HG03378 (cell line): ENCODE measurements at regions not wholly inside any gene's neighbourhood (a gene's known extent, or its start where the extent isn't known, plus 50 kb on each side); places are given as distances from the start of the nearest gene placed in this dataset.

Experiments
- ATAC-seq: cut with Tn5 transposase; IDR thresholded peaks from one replicate; pipeline ENCODE4 v1.9.1; 2021; ENCODE audit warnings: mild to moderate bottlenecking, moderate library complexity; ENCODE audit not compliant: unreplicated experiment

DNA sequence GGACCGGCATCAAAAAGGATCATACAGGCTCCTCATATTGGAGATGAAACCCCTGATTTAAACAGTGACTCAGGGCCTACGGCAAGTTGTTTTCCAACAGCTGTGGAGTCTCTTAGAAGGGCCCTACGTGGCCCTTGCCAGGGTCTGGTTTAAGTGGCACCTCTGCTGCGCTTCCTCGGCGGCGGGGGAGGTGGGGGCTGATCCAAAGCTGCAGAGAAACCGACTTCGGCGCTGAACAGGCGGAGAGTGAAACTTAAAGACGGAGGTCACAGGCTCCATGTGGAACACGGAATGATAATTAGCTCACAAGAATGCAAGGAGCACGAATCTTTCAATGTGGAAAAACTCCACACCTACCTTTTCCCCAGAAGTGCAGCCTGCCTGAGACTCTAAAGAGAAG is 477.9 kb downstream of the TCERG1L start:
- no peak for ATAC-seq

DNA sequence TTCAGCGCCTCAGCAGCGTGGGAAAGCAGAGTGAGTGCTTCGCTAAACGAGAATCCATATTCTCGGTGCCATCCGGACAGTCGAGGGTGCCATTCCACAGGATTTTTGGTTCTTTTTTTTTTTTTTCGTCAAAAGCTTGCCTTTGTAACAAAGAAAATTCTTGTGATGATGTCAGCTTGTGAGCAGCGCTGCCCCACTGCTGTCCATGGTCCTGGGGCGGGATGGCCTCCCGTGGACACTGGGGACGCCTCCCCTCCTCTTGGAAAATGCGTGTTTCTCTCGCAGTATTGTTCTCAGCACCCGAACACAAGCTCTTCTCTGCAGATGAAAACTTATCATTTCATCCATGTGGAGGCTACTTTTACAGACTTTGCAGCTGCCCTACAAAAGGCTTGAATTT is 477.4 kb downstream of the TCERG1L start:
- ATAC-seq: no peak

DNA sequence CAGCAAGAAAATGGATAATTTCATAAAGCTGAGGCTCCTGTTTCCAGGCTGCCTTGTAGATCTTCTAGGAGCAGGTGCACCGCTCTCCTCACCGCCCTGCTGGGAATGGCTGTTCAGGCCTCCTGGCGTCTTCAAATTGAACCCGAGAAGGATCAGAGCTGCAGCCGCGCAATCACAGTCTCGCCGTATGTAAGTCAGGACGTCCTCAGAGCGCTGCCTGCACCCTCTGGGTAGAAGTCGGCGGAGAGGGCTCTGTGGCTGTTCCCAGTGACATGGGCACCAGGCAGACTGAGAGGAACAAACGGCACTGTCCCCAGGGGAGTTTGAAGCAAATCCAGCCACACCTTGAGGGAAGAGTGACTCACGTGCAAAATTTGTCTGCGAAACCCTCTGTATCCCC is 476.9 kb downstream of the TCERG1L start:
- no peak for ATAC-seq

DNA sequence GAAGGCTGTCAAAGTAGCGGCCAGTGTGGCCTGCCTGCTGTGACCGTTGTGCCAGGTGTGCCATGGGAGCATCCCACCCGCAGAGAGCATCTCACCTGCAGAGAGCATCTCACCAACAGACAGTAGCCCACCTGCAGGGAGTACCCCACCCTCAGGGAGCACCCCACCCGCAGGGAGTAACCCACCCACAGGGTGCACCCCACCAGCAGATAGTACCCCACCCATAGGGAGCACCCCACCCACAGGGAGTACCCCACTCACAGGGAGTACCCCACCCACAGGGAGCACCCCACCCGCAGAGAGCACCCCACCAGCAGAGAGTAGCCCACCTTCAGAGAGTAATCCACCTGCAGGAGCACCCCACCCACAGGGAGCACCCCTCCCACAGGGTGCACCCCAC is 476.5 kb downstream of the TCERG1L start:
- ATAC-seq: no peak

DNA sequence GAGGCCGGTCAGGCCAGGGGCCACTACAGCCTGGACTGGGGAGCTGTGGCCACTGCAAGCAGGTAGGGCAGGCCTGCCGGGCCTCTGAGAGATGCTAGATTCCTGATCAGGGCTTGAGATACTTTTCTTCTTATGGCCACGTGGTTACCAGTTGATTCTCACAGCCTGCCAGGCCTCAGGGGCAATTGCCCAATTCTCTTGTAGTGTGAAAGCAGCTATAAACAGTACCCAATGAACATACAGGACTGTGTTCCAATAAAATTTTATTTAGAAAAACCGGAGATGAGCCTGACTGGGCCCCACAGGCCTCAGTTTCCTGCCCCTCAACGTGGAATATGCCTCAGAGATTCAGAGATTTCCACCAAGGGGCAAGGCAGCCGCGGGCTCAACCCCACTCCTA is 475.2 kb downstream of the TCERG1L start:
- ATAC-seq: no peak

DNA sequence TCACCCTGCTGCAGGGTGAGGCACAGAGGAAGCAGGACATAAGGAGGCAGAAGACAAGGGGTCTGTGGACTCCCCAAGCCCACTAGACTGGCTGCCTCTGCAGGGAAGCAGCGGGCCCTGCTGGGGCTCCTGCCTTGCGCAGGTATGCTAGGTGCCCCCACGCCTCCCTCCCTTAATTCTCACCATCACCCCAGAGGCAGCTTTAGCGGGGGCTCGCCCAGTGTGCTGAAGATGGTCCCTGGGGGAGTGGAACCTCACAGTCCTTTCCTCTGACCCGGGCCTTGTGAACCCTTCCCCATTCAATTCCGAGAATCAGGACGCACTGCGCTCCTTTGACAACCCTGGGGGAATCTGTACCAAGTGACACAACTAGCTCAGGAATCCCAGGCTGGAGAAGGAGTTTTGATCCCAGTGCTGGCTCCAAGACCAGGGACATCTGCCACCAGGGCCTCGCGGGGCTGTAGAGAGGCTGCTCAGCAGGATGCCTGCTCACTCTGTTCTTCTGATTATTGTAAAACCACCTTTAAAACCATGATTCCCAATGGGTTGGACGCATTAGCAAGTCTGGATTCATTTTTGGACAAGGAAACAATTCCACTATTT is 468.4 kb downstream of the TCERG1L start:
- no peak for ATAC-seq

DNA sequence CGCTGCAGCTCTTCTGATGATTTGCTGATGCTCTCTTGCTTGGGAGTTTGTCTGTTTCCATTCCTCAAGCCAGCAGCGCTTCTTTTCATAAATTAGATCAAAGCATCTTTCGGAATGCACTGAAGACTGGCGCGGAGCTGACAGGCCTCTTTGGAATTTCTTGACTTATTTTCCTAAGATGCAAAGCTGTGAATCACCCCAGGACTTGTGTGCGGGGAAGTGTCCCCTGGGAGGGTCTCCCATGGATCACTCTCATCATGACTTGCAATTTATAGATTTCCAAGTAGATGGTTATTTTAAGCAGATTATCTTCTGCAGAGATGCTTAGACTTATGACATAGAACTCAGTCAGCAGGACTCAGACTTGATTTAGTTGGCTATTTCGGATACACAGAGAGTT is 467.2 kb downstream of the TCERG1L start:
- no peak for ATAC-seq

DNA sequence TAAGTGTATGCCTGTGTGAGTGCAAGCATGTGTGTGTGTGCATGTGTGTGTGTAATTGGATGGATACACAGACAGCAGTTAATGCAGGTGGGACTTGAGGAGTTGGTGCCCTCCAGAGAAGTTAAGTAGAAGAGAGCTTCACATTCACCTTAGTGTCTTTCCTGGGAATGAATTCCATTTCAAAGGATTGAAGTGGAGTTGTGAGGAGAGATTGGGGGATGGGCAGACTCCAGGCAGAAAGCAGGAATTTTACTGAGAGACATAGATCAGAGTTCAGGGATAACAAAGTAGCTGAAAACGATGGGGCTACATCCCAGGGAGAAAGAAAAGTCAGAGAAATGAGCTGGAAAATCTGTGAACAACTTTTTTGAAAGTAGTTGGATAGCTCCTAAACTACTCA is 464.4 kb downstream of the TCERG1L start:
- ATAC-seq: no peak

DNA sequence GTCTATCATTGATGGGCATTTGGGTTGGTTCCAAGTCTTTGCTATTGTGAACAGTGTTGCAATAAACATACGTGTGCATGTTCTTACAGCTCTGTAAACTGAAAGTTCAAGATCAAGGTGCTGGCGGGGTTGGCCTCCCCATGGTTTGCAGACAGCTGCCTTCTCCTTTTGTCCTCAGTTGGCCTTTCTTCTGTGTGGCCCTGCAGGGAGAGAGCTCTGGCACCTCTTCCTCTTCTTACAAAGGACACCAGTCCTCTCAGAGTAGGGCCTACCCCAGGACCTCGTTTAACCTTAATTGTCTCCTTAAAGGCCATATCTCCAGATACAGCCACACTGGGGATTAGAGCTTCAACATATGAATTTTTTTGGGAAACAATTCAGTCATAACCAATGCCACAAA is 462.7 kb downstream of the TCERG1L start:
- ATAC-seq: no peak

DNA sequence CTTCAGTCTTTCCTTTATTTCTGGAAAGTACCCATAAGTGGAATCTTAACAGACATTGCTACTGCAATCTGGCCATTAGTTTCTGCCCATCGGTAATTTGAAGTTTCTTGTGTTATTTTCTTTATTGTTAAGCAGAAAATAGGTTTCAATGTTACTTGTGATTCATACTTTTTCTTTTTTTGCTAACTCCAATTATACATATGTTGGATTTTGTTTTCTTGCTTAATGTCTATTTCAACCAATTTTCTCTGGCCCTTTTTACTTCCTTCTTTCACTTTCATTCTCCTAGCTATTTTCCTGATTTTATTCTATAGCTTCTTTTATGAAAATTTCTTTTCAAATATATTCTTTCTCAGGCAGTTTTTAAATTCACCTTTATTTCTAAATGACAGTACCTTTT is 457.4 kb downstream of the TCERG1L start:
- ATAC-seq: no peak

DNA sequence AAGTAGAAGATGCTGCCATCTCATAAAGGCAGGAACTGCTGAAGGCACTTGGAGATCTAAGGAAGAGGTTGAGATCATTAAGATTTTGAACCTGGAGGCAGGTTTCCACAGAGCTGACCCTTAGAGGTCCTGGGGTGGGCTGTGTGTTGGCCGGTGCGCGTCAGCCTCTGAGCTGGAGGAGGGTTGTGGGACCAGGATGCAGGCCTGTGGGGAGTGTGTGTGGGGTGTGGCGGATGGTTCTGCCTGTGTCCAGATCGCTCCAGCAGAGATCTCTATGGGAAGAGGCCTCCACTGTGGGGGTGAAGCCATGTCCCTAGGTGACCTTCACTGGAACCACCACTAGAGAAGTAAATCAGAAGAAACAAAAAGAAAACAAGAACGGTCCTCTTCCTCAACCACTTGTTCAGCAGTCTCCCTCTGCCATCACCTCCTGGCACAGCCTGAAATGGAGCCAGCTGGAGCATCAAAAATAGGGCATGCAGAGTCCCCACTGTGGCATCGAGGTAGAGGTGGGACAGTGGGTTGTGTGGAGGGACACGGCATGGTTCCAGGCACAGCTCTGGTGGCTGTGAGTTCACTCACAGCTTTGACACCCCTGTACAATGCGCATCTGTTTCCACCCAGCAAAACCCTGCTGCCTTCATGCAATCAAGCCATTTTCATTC is 453.8 kb downstream of the TCERG1L start:
- no peak for ATAC-seq

DNA sequence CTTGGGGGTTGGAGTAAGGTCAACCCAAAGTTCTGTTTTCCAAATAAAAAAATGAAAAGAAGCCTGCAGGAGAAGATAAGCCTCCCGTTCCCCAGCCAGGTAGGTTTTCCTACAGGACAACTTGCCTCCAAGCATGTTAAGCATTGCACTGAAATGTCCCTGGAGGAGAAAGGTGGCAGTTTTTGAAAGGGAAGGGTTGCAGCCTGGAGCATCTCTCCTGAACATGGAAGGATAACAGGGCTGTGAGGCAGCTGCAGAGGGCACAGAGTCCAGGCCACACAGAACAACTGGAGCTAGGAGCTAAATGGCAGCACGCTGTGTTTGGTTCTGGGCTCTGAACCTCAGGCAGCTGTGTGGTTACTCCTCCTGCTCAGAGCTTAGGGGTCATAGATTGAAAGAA is 452.9 kb downstream of the TCERG1L start:
- no peak for ATAC-seq

DNA sequence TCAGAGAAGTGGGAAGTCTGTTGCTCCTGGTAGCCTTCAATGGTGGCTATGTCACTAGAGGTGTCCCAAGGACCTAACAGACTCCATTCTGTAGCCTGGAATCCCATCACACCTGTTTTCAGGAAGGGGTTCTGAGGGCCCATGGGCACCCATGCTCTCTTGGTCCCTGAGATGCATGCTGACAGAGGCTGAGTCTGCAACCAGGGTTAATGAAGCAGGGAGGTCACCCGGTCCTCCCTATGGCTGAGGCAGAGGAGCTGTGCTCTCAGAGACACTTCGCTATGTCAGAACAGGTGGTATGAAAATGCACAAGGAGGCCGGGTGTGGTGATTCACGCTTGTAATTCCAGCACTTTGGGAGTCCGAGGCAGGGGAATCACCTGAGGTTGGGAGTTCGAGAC is 452.1 kb downstream of the TCERG1L start:
- no peak for ATAC-seq

DNA sequence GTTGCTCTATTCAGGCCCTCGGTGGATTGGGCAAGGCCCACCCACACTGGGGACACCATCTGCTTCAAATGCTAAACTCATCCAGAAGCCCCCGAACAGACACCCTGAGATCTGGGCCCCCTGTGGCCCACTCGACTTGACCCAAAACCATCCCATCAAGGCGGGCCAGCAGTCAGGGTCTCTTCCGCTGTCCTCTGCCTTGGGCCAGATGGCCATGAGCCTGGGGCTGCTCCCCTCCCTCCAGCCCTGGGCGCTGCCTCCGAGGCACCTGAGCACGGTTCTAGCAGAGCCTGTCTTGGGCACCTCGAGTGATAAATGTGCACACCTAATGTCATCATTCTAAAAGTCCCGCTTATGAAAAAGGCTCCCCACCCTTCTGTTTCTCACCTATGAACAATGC is 449.4 kb downstream of the TCERG1L start:
- no peak for ATAC-seq

DNA sequence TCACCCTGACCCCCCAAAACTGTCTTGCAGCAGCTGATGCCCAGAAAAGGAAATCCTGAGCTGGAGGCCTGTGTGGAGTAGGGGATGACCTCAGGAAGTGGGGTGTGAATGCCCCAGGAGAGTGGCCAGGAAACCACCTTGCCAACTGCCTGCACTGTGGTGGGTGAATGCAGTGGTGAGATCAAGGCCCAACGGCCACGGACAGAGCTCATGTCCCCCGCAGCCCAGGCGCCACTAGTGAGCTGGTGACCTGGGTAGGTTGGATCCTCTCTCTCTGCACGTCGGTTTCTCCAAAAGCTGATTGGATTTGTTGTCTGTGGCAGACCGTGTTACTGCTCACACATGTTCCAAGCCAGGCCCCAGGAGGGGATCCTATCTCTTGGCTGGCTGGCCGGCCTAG is 448.9 kb downstream of the TCERG1L start:
- no peak for ATAC-seq

DNA sequence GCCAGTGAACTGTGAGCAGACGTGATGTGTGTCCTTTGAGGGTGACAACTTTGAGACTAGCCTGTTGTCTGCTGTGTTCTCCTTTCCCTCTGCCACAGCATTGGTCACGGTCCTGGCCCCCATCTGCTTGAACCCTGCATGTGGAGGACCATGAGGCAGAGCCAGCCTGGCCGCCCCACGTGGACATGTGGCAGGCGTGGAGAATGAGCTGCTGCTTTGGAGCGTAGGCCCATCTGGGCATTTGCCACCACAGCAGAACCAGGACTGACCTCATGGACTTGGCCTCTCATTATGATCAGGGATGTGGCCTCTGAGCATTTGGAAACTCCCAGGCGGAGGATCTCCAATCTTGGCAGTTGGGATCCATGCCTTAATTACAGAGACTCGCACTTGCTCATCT is 448.5 kb downstream of the TCERG1L start:
- ATAC-seq: no peak

DNA sequence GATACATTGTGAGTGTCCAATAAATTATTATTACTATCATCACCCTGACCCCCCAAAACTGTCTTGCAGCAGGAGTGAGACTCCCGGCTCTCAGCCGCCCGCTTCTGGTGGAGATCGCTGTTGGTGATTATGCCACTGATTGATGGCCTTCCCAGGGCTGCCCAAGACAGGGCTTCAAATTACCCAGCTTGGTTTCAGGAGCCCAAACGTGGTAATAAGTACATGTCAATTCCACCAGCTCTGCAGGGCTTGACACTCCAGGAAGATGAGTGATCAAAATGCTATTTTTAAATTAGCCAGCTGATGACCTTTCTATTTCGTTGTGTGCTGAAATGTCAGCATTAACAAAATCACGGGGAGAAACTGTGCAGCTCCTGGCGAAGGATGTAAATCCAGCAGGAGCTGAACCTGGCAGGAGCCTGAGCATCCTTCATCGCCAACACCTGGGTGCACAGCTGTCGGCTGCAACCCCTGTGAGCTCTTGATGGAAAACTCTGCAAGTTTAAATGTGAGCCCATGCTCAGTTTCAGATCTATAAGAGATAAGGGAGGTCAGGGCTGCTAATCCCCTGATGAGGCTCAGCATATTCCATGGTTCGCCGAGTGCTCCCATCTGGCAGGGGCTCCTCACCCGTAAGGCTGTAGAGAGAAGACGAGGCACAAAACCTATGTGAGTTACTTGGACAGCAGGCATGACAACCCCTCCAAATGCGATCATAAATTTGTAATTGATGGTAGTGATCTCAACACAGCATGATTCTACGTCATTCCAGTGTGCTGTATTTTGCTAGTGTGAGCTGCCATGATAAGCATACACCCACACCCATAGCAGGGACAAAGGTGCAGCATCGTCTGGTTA is 446.3 kb downstream of the TCERG1L start:
- ATAC-seq: no peak

DNA sequence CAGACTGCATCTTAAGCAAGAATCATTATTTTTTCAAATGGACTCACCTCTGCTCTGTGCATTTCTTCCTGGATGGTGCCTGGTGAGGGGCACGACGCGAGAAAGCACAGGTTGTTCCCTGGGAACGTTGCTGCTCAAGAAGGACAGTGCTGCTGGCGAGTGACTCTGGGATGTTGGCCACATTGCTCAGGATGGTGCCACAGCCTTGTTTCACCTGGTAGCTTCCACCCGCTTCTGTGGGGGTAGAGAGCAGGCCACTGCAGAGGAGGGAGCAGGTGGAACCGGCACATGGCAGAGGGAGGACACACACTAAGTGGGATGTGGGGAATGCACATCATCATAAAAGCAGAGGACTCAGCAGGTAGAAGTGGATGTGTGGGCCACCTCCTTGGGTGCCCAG is 444.7 kb downstream of the TCERG1L start:
- no peak for ATAC-seq

DNA sequence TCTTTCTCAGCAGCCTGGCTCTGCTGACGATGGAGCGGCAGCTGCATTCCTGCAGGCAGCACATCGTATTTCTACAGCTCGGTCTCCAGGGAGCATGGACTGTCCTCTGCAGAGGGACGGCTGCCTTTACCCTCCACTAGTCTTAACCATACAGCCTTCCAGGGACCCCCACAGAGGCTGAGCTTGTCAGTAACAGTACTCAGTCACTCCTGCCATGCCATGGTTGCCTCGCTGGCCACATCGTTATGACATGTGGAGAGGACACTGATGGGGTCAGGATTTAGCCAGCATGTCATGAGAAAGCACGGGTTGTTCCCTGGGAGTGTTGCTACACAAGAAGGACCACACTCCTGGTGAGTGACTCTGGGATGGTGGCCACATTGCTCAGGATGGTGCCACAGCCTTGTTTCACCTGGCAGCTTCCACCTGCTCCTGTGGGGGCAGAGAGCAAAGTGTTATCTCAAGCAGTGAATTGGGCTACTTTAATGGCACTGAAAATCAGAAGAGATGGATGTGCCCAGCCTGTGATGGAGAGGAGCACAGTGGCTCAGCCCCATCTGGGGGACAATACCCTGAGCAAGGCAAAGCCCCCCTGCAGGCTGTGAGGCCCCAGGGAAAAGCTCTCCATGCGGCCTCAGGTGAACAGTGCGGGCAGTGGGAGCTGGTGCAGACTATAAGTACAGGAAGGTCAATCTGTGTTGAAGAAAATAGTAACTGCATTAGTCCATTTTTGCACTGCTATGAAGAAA is 443.9 kb downstream of the TCERG1L start:
- no peak for ATAC-seq

DNA sequence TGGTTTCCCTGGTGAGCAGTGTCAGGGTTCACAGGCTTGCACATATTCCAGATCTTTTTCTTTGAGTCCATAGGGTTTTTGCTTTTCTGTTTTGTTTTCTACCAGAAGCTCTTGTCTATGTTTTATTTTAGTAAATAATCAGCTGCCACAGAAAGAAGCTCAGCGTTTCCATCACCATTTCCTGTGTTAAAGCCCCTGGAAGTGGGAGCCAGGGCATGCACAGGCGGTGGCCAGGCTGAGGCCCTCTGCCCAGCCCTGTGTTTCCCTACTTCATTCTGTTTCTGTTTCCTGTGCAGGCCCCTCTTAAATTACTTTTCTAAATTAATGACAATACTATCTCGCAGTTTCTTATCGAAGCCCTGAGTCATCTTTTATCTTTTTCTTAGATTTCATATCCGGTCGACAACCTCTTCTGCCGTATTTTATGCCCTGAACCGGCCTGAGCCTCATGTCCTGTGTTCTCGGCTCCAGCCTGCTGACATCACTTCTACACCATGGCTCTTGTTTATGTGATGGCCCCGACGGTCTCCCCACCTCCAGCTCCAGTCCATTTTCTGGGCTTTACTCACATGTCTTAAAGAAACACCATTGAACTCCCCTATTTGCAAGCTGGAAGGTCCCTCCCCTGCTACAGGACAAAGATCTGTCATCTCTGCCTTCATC is 442.2 kb downstream of the TCERG1L start:
- no peak for ATAC-seq

DNA sequence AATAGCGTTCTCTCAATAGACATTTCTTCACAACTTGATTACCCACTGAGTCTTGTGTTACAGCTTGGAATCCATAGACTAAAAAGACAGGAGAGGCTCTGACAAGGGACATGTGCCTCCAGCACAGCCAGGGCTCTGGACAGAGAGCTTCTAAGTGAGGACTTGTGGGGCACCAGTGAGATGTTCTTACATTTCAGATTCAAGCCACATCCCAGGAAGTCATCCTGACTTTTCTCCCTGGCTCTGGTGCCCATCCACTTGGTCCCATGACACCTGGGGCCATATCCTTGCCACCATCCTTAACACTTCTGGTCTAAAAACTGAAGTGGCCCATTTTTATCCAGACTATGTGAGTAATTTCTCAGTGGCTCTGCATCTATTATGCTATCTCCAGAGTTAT is 440.1 kb downstream of the TCERG1L start:
- ATAC-seq: no peak
